ENCODE measurements at regions not wholly inside any gene's neighbourhood (a gene's known extent, or its start where the extent isn't known, plus 50 kb on each side); places are given as distances from the start of the nearest gene placed in this dataset.
A peak's percentile ranks its signal among the peaks of the same experiment; 100 is the strongest.

DNA sequence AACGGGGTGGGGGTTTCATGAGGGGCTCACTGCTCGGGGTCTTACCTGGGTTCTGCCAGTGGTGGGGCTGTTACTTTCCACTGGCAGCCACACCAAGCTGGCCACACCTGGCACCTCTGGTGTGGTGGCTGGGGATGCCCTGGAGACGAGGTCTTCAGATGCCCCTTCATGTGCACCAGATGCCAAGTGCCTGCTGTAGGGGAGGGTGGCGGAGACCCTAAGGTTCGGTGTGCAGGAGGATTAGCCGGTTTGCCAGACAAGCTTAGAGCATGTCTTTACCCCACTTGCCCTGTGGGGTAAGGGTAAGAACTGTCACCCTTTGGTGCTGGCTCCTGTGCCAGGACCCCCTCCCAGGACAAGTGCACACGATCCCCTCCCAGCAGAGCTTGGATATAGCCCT, 188.3 kb downstream of the TJP1 start:
- no peak overlapping the region; the same call in 1 of the 2 replicates for H4K8ac ChIP-seq (ENCODE audit: extremely low read depth, insufficient read depth, low read length)
- no peaks in the 10 kb centered on the region; a peak in 1 of 4 replicates for H3K9me3 ChIP-seq (ENCODE audit: insufficient read depth in 2 of 2, low read depth in 1 of 2, low read length in 1 of 2)
- H3K27me3 ChIP-seq (replicated peaks in 1 of 4; ENCODE audit: control insufficient read depth in 3 of 4, extremely low read depth in 1 of 4, insufficient read depth in 3 of 4, low read length in 3 of 4): no peaks in the 10 kb centered on the region
- DNase-seq (ENCODE audit: low read depth in 1 of 2, low spot score in 2 of 2) (peak in 1 of 2 experiments; percentile 33), FAIRE-seq (no peak)
- H4K20me1 ChIP-seq (replicated peaks in 1 of 2; ENCODE audit: control insufficient read depth in 1 of 2, insufficient read depth in 2 of 2, low read length in 2 of 2): no peaks in the 10 kb centered on the region
- no peak overlapping the region for H2AFZ ChIP-seq (ENCODE audit: low read length)
- no peak overlapping the region for H3K27ac ChIP-seq (ENCODE audit: low read depth, low read length)
- no peak overlapping the region for H2AK5ac ChIP-seq (ENCODE audit: low read depth, low read length)
- no peak overlapping the region for H3K23ac ChIP-seq (ENCODE audit: insufficient read length)
- no peak overlapping the region for H3K56ac ChIP-seq (replicated peaks; ENCODE audit: insufficient read length, low read depth, low read length)
- H3K4ac ChIP-seq (replicated peaks; ENCODE audit: insufficient read length, low read depth, low read length): no peak overlapping the region
- H3K23me2 ChIP-seq (ENCODE audit: low read depth, low read length): no peaks in the 10 kb centered on the region
- no peaks in the 10 kb centered on the region for H3K36me3 ChIP-seq (ENCODE audit: control insufficient read depth in 2 of 4, insufficient read depth in 4 of 4, low read length in 3 of 4)
- H3K9ac ChIP-seq (replicated peaks in 1 of 4; ENCODE audit: extremely low read depth in 1 of 4, low read depth in 3 of 4, low read length in 3 of 4): no peak overlapping the region
- WGBS, 2 experiments (ENCODE audit: extremely low coverage in 1 of 2, insufficient coverage in 1 of 2, insufficient read length in 1 of 2, insufficient replicate concordance in 2 of 2, low coverage in 1 of 2, low lambda C conversion rate in 2 of 2, missing lambda C conversion rate in 1 of 2): 86% methylated on average over 5 of the region's 7 CpGs; no CpG with 5 or more reads in 1 of the 2 experiments
- POLR2A ChIA-PET (ENCODE audit: partially characterized antibody): interaction anchor here (3.1 kb wide), 1 partner anchor 10 kb away, joined by 8 read pairs; no protein-coding TSS in a partner anchor
- no peak overlapping the region for H3K4me2 ChIP-seq (ENCODE audit: insufficient read depth in 1 of 2, low read depth in 2 of 2, low read length in 2 of 2)
- H4K91ac ChIP-seq (replicated peaks; ENCODE audit: insufficient read length, low read length): no peak overlapping the region
- H2BK5ac ChIP-seq (ENCODE audit: low read depth, low read length): no peak overlapping the region
- H4K5ac ChIP-seq (ENCODE audit: insufficient read length, low read depth, low read length): no peak overlapping the region
- CTCF ChIA-PET (ENCODE audit: partially characterized antibody): interaction anchor here (0.7 to 1.1 kb wide), 2 partner anchors 10 to 20 kb away, joined by 3 read pairs; no protein-coding TSS in a partner anchor
- H3K79me1 ChIP-seq (ENCODE audit: low read depth, low read length): 0 out of 2 replicates have a peak, but pooled peaks cover 2% of the 10 kb centered on the region
- H2BK20ac ChIP-seq (ENCODE audit: low read length): no peak overlapping the region
- no peak overlapping the region for H2BK15ac ChIP-seq (ENCODE audit: low read length)
- no peak overlapping the region; the same call in 1 of the 2 replicates for H3K18ac ChIP-seq (ENCODE audit: extremely low read depth, low read length)
- no peak overlapping the region for H2BK120ac ChIP-seq (replicated peaks; ENCODE audit: low read depth, low read length)
- no peak overlapping the region for H2BK12ac ChIP-seq (ENCODE audit: low read depth, low read length)
- H3K79me2 ChIP-seq (ENCODE audit: control insufficient read depth in 1 of 2, insufficient read depth in 2 of 2, low read length in 2 of 2): no peaks in the 10 kb centered on the region
- no peak overlapping the region for H3K4me3 ChIP-seq (ENCODE audit: extremely low read depth in 1 of 4, insufficient read depth in 2 of 4, low read depth in 3 of 4, low read length in 4 of 4)
- no peak overlapping the region for H3K14ac ChIP-seq (ENCODE audit: insufficient read length)
- peaks cover 3 to 8% (median 5%) of the 10 kb centered on the region in 4 experiments; a peak in 5 of 7 replicates for H3K4me1 ChIP-seq (replicated peaks in 1 of 4; ENCODE audit: control insufficient read depth in 3 of 4, insufficient read depth in 4 of 4, low read length in 3 of 4)

Measured in H1 (cell line).